Upper lobe of right lung (tissue), 1 donor: ENCODE measurements at regions not wholly inside any gene's neighbourhood (a gene's known extent, or its start where the extent isn't known, plus 50 kb on each side); places are given as distances from the start of the nearest gene placed in this dataset.

Experiments used
- ATAC-seq: fragments of 200-7000 bp; cut with Tn5 transposase; one replicate; pipeline ENCODE4 v1.9.1; 2020; ENCODE audit warnings: mild to moderate bottlenecking, moderate library complexity
- DNase-seq: peaks from one replicate; pipeline ENCODE4 v3.0.0-alpha.2; 2020
- H3K27ac ChIP-seq: fragments of 200-600 bp; one replicate; pipeline ENCODE4 v1.8.0; 2022
- H3K27me3 ChIP-seq: fragments of 200-600 bp; one replicate; pipeline ENCODE4 v1.8.0; 2022; ENCODE audit warnings: mild to moderate bottlenecking
- H3K36me3 ChIP-seq: fragments of 200-600 bp; one replicate; pipeline ENCODE4 v1.8.0; 2022
- H3K4me1 ChIP-seq: fragments of 200-600 bp; one replicate; pipeline ENCODE4 v1.8.0; 2022
- H3K4me3 ChIP-seq: fragments of 200-600 bp; one replicate; pipeline ENCODE4 v1.8.0; 2022; ENCODE audit warnings: mild to moderate bottlenecking
- H3K9me3 ChIP-seq: fragments of 200-600 bp; one replicate; pipeline ENCODE4 v1.8.0; 2022
- intact Hi-C: fragments of 100-400 bp; cut with DNase I; formaldehyde crosslinking; loops from one replicate; pipeline ENCODE4 v1.11.0; 2022
- TF ChIP-seq, protein P1 (sequence below): fragments of 200-600 bp; IDR thresholded peaks from one replicate; pipeline ENCODE4 v1.8.0; 2022; ENCODE audit warnings: antibody characterized with exemption
- donor health status: DM: no; HTN: yes; CAD: no; lungs with severe emphysema.

DNA sequence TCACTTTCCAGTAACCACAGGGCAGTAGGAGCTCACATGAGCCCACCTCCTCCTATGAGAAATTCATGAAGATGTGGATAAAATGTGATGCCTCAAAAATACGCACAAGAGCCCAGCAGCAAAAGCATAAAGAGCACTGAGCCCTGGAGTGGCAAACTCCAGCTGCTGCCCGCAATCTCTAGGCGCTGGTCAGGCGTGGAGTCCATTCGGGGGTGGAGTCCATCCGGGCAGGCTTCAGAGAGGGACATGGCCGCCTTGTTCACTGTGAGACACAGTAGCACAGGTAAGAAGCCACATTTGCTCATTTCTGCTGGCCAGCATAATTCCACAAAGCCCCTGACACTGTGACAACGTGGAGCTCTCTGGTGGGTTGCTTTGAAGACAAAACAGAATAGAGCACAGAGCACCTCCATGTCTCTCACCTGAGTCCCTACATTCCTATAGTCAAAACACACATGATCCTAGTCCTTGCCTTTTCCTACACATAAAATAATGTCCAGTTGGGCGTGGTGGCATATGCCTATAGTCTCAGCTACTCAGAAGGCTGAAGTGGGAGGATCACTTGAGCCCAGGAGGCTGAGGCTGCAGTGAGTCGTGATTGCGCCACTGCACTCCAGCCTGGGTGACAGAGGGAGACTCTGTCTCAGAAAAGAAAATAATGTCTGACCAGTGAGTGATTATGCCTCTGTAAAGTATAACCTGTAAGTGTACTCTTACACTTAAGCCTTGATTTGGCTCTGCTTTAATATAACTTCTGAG, 365.2 kb downstream of the GADD45G start:
- Histone ChIP-seq H3K27me3 (no peaks in the 10 kb centered on the region), H3K27ac (no peak overlapping the region), H3K4me1 (peaks cover 4% of the 10 kb centered on the region), H3K4me3 (no peak overlapping the region), H3K9me3 (no peaks in the 10 kb centered on the region), H3K36me3 (no peaks in the 10 kb centered on the region)
- peak; percentile 38 for ATAC-seq
- no peak for DNase-seq
- TF ChIP-seq, protein P1, sequence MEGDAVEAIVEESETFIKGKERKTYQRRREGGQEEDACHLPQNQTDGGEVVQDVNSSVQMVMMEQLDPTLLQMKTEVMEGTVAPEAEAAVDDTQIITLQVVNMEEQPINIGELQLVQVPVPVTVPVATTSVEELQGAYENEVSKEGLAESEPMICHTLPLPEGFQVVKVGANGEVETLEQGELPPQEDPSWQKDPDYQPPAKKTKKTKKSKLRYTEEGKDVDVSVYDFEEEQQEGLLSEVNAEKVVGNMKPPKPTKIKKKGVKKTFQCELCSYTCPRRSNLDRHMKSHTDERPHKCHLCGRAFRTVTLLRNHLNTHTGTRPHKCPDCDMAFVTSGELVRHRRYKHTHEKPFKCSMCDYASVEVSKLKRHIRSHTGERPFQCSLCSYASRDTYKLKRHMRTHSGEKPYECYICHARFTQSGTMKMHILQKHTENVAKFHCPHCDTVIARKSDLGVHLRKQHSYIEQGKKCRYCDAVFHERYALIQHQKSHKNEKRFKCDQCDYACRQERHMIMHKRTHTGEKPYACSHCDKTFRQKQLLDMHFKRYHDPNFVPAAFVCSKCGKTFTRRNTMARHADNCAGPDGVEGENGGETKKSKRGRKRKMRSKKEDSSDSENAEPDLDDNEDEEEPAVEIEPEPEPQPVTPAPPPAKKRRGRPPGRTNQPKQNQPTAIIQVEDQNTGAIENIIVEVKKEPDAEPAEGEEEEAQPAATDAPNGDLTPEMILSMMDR, result no peak
- intact Hi-C loops, result no loop called here

DNA sequence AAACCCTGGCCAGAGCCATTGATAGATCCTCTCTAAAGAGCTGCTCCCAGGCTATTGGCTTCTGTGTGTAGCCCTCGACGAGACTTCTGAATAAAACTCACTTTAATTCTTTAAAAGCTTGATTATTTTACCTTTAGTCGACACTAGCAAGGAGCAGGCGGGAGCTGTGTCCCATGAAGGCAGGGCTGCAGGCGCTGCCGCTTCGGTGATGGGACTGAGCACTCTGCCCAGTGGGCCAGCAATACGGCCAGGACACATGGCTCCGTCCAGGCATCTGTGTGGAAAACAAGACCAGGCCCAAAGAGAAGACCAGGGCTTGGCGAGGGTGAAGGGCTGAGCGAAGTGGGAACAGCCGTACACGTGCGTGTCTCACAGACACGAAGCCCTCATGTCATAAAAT, 365.9 kb downstream of the GADD45G start:
- ATAC-seq (no peak), DNase-seq (no peak)
- Histone ChIP-seq H3K4me1 (peaks cover 11% of the 10 kb centered on the region), H3K9me3 (no peaks in the 10 kb centered on the region), H3K36me3 (no peaks in the 10 kb centered on the region), H3K27me3 (no peaks in the 10 kb centered on the region), H3K27ac (no peak overlapping the region), H3K4me3 (no peak overlapping the region)
- TF ChIP-seq, protein P1, result no peak
- intact Hi-C loops, result no loop called here

DNA sequence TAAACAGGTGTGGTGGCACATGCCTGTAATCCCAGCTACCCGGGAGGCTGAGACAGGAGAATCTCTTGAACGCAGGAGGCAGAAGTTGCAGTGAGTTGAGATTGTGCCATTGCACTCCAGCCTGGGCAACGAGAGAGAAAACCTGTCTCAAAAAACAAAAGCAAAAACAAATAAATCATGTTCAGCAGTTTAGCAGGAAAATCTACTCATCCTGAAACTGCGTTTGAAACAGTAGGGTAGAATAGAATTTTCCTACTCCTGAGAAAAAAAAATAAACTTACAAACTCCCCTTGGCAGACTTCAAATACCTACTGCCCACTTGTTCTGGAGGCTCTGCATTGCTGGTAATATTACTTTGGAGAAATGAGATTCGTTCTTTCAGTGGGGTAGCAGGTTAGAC, 367.7 kb downstream of the GADD45G start:
- ATAC-seq, result no peak
- intact Hi-C loops, result no loop called here

DNA sequence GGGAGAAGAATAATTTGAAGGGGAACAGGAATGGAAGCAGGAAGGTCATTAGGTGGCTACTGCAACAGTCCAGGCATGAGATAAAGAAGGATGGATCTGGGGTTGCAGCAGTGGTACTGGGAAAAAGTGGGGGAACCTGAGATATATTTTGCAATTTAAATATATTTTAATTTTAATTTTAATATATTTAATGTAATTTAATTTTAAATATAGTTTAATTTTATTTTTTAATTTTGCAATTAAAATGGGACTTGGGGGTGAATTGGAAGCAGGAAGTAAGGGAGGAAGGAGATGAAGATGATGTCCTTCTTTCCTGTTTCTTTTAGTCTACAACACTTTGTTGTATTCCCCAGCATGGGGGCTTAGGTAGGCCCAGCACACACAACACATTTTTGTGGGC, 369.8 kb downstream of the GADD45G start:
- TF ChIP-seq, protein P1, result no peak
- H3K4me3 ChIP-seq, result no peak overlapping the region
- no peak overlapping the region for H3K27ac ChIP-seq
- no peak for ATAC-seq
- no peak for DNase-seq
- no peaks in the 10 kb centered on the region for H3K9me3 ChIP-seq
- intact Hi-C loops, result no loop called here
- no peaks in the 10 kb centered on the region for H3K27me3 ChIP-seq
- peaks cover 16% of the 10 kb centered on the region for H3K4me1 ChIP-seq
- no peaks in the 10 kb centered on the region for H3K36me3 ChIP-seq

More for the DNA sequence above, 367.7 kb downstream of the GADD45G start:
- Histone ChIP-seq H3K27me3 (no peaks in the 10 kb centered on the region), H3K4me3 (no peak overlapping the region), H3K4me1 (peaks cover 16% of the 10 kb centered on the region), H3K27ac (no peak overlapping the region), H3K36me3 (no peaks in the 10 kb centered on the region), H3K9me3 (no peaks in the 10 kb centered on the region)
- TF ChIP-seq, protein P1, result no peak
- DNase-seq, result no peak

DNA sequence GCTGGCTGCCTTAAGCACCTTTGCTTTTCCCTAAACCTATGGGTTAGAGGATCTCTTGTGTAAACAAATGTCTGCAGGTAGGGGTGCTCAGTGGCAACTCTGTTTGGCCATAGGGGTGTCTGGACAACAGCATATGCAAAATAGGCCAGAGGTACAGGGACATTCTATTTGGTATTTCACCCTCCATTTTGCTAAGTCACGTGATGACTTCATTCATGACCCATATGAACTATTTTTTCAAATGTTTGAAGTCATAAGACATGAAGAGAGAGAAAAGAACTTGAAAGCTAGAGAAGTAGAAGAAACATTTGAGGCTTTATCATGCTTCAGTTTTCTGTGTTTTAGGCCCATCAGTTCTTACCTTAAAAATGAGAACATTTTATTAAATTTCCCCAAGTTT, 370.2 kb downstream of the GADD45G start:
- no peak for DNase-seq
- Histone ChIP-seq H3K4me1 (peaks cover 16% of the 10 kb centered on the region), H3K27ac (no peak overlapping the region), H3K36me3 (no peaks in the 10 kb centered on the region), H3K27me3 (no peaks in the 10 kb centered on the region), H3K9me3 (no peaks in the 10 kb centered on the region), H3K4me3 (no peak overlapping the region)
- TF ChIP-seq, protein P1, result no peak
- no peak for ATAC-seq
- intact Hi-C loops, result no loop called here

DNA sequence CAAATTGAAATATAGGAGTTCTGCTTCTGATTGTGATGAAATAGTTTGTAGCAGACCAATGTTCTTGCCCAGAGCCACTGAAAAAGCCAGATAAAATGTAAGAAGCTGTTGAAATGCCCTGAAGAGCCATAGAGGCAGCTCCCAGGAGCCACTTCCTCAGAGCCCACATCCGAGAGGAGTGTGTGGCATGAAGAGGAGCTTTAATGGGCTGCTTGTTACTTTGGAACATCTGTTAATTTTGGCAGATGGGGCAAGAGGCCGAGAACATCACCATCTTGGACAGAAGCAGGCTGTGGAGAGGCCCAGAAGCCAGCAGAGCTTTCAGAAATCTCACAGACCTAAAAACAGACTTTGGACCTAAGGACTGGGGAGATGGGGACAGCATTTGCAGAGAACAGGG, 370.8 kb downstream of the GADD45G start:
- intact Hi-C loops, result no loop called here
- no peak overlapping the region for H3K27ac ChIP-seq
- ATAC-seq, result peak; percentile 72
- H3K4me1 ChIP-seq, result peaks cover 16% of the 10 kb centered on the region
- no peak for DNase-seq
- TF ChIP-seq, protein P1, result no peak
- H3K36me3 ChIP-seq, result no peaks in the 10 kb centered on the region
- H3K9me3 ChIP-seq, result no peaks in the 10 kb centered on the region
- H3K27me3 ChIP-seq, result no peaks in the 10 kb centered on the region
- no peak overlapping the region for H3K4me3 ChIP-seq
